ENCODE measurements at regions not wholly inside any gene's neighbourhood (a gene's known extent, or its start where the extent isn't known, plus 50 kb on each side); places are given as distances from the start of the nearest gene placed in this dataset.

- 20 to 34% methylated on average over 1 of the region's 1 CpG for WGBS, 2 donors
- H3K4me1 ChIP-seq (ENCODE audit: control insufficient read depth in 1 of 2, insufficient read depth in 2 of 2, low read length in 2 of 2), result no peaks in the 10 kb centered on the region
- intact Hi-C loops (cut with DNase I), result no loop called here
Measured at GRCh38 chr7:121666306-121666705, 206.7 kb upstream of the PTPRZ1 start.

GRCh38 chr7:121643320-121643719 lies 229.6 kb upstream of the PTPRZ1 start:
- H3K9me3 ChIP-seq (ENCODE audit: control insufficient read depth, low read length), result no peaks in the 10 kb centered on the region
- H3K4me1 ChIP-seq (ENCODE audit: control insufficient read depth in 1 of 2, insufficient read depth in 2 of 2, low read length in 2 of 2), result no peaks in the 10 kb centered on the region
- DNase-seq (no peak), ATAC-seq (ENCODE audit: low FRiP score) (no peak)
- intact Hi-C loops (cut with DNase I), result no loop called here
- H3K27me3 ChIP-seq (ENCODE audit: control insufficient read depth in 1 of 2, insufficient read depth in 2 of 2, low read length in 1 of 2), result no peaks in the 10 kb centered on the region
- 47 to 48% methylated on average over 1 of the region's 1 CpG for WGBS, 2 donors
- no peak overlapping the region for H3K4me3 ChIP-seq (ENCODE audit: low read length in 2 of 2)
- H3K36me3 ChIP-seq (ENCODE audit: control insufficient read depth in 1 of 2, insufficient read depth in 2 of 2, low read length in 1 of 2), result no peaks in the 10 kb centered on the region
- no peak overlapping the region for H3K27ac ChIP-seq (ENCODE audit: low read depth in 1 of 2, low read length in 2 of 2)

More at GRCh38 chr7:121666306-121666705, 206.7 kb upstream of the PTPRZ1 start:
- ATAC-seq (ENCODE audit: low FRiP score), result no peak
- no peaks in the 10 kb centered on the region for H3K36me3 ChIP-seq (ENCODE audit: control insufficient read depth in 1 of 2, insufficient read depth in 2 of 2, low read length in 1 of 2)
- H3K27ac ChIP-seq (ENCODE audit: low read depth in 1 of 2, low read length in 2 of 2), result no peak overlapping the region
- DNase-seq, result no peak
- no peaks in the 10 kb centered on the region for H3K9me3 ChIP-seq (ENCODE audit: control insufficient read depth, low read length)
- no peak overlapping the region for H3K4me3 ChIP-seq (ENCODE audit: low read length in 2 of 2)
- H3K27me3 ChIP-seq (ENCODE audit: control insufficient read depth in 1 of 2, insufficient read depth in 2 of 2, low read length in 1 of 2), result no peaks in the 10 kb centered on the region

GRCh38 chr7:121639705-121640104 lies 233.3 kb upstream of the PTPRZ1 start:
- no peak overlapping the region for H3K4me3 ChIP-seq (ENCODE audit: low read length in 2 of 2)
- 97 to 98% methylated on average over 5 of the region's 5 CpGs for WGBS, 2 donors
- no peaks in the 10 kb centered on the region for H3K27me3 ChIP-seq (ENCODE audit: control insufficient read depth in 1 of 2, insufficient read depth in 2 of 2, low read length in 1 of 2)
- H3K9me3 ChIP-seq (ENCODE audit: control insufficient read depth, low read length), result no peaks in the 10 kb centered on the region
- no peaks in the 10 kb centered on the region for H3K36me3 ChIP-seq (ENCODE audit: control insufficient read depth in 1 of 2, insufficient read depth in 2 of 2, low read length in 1 of 2)
- ATAC-seq (ENCODE audit: low FRiP score) (no peak), DNase-seq (no peak)
- no peak overlapping the region for H3K27ac ChIP-seq (ENCODE audit: low read depth in 1 of 2, low read length in 2 of 2)
- no peaks in the 10 kb centered on the region for H3K4me1 ChIP-seq (ENCODE audit: control insufficient read depth in 1 of 2, insufficient read depth in 2 of 2, low read length in 2 of 2)
- intact Hi-C loops (cut with DNase I), result no loop called here

DNA sequence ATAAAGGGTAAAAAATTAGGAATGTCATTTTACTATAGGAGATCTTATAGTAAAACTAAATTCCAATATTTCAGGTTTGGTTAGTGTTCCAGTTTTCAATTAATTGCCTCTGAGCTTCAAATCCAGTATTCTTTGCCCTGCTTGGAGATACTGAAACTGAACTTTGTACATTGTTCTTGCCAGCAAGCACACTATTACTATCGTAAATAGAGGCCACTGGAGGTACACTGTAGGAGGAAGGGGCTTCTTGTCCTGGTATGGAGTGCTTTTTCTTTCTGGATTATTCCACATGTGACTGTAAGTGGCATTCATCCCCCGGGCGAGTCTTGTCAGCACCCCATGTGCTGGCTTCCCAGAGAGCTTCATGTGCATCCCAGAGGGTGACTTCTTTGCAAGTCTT lies 234.7 kb upstream of the PTPRZ1 start:
- H3K4me1 ChIP-seq (ENCODE audit: control insufficient read depth in 1 of 2, insufficient read depth in 2 of 2, low read length in 2 of 2), result no peaks in the 10 kb centered on the region
- no peaks in the 10 kb centered on the region for H3K27me3 ChIP-seq (ENCODE audit: control insufficient read depth in 1 of 2, insufficient read depth in 2 of 2, low read length in 1 of 2)
- H3K9me3 ChIP-seq (ENCODE audit: control insufficient read depth, low read length), result no peaks in the 10 kb centered on the region
- H3K27ac ChIP-seq (ENCODE audit: low read depth in 1 of 2, low read length in 2 of 2), result no peak overlapping the region
- intact Hi-C loops (cut with DNase I), result no loop called here
- H3K36me3 ChIP-seq (ENCODE audit: control insufficient read depth in 1 of 2, insufficient read depth in 2 of 2, low read length in 1 of 2), result no peaks in the 10 kb centered on the region
- DNase-seq (no peak), ATAC-seq (ENCODE audit: low FRiP score) (no peak)
- 92 to 95% methylated on average over 3 of the region's 3 CpGs for WGBS, 2 donors
- H3K4me3 ChIP-seq (ENCODE audit: low read length in 2 of 2), result no peak overlapping the region

DNA sequence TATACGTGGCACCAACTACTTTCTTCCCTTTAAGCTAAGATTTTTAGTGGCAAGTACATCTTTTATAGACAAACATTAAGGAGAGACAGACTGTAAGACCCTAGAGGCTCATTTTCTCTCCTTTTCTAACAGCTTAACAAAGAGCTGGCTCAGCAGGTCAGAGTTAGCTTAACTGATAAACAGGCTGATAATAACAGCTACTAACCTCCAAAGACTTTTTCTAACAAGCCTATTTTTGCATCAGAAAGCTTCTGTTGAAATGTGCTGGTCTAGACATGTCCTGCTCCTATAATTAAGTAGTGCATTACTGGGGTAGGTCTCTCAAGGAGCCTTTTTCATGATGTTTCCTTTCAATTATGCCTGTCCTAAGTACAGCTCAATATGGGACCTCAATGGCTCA lies 238.2 kb upstream of the FAM3C start:
- no peak for DNase-seq
- Histone ChIP-seq H3K4me1 (ENCODE audit: control insufficient read depth in 1 of 2, insufficient read depth in 2 of 2, low read length in 2 of 2) (no peaks in the 10 kb centered on the region), H3K27ac (ENCODE audit: low read depth in 1 of 2, low read length in 2 of 2) (no peak overlapping the region), H3K27me3 (ENCODE audit: control insufficient read depth in 1 of 2, insufficient read depth in 2 of 2, low read length in 1 of 2) (no peaks in the 10 kb centered on the region), H3K36me3 (ENCODE audit: control insufficient read depth in 1 of 2, insufficient read depth in 2 of 2, low read length in 1 of 2) (no peaks in the 10 kb centered on the region), H3K4me3 (ENCODE audit: low read length in 2 of 2) (no peak overlapping the region), H3K9me3 (ENCODE audit: control insufficient read depth, low read length) (no peaks in the 10 kb centered on the region)
- ATAC-seq (ENCODE audit: low FRiP score), result no peak
- WGBS, 2 donors, result 0 to 28% methylated on average over 1 of the region's 1 CpG
- intact Hi-C loops (cut with DNase I), result no loop called here

DNA sequence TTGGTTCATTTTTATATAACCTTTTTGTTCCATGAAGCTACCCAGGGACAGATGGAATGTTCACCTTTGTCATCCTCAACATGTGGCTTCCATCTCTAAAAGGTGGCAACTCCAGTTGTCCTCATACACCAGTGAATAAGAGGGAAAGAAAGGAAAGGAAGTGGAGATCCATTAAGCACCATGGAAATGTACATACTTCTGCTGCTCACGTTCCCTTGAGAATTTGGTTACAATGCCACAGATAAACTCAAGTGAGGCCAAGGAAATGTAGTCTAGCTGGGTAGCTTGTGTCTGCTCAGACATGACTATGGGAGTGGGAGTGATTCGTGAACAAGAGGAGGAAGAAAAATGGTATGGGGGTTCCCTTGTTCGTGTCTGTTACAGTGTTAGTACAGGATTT lies 237.1 kb upstream of the FAM3C start:
- intact Hi-C loops (cut with DNase I), result no loop called here
- no peak overlapping the region for H3K27ac ChIP-seq (ENCODE audit: low read depth in 1 of 2, low read length in 2 of 2)
- H3K9me3 ChIP-seq (ENCODE audit: control insufficient read depth, low read length), result no peaks in the 10 kb centered on the region
- H3K36me3 ChIP-seq (ENCODE audit: control insufficient read depth in 1 of 2, insufficient read depth in 2 of 2, low read length in 1 of 2), result no peaks in the 10 kb centered on the region
- H3K27me3 ChIP-seq (ENCODE audit: control insufficient read depth in 1 of 2, insufficient read depth in 2 of 2, low read length in 1 of 2), result no peaks in the 10 kb centered on the region
- no peak for DNase-seq
- H3K4me3 ChIP-seq (ENCODE audit: low read length in 2 of 2), result no peak overlapping the region
- H3K4me1 ChIP-seq (ENCODE audit: control insufficient read depth in 1 of 2, insufficient read depth in 2 of 2, low read length in 2 of 2), result no peaks in the 10 kb centered on the region
- 78 to 85% methylated on average over 3 of the region's 3 CpGs for WGBS, 2 donors
- no peak for ATAC-seq (ENCODE audit: low FRiP score)

GRCh38 chr7:121624958-121625357 lies 228.8 kb upstream of the FAM3C start:
- ATAC-seq (ENCODE audit: low FRiP score), result no peak
- peak; percentile 67 to 80 for DNase-seq

GRCh38 chr7:121623130-121623872 lies 227.2 kb upstream of the FAM3C start:
- no peaks in the 10 kb centered on the region for H3K27me3 ChIP-seq (ENCODE audit: control insufficient read depth in 1 of 2, insufficient read depth in 2 of 2, low read length in 1 of 2)
- 61 to 71% methylated on average over 6 of the region's 6 CpGs for WGBS, 2 donors
- no peak for ATAC-seq (ENCODE audit: low FRiP score)
- no peak overlapping the region for H3K27ac ChIP-seq (ENCODE audit: low read depth in 1 of 2, low read length in 2 of 2)
- no peaks in the 10 kb centered on the region for H3K9me3 ChIP-seq (ENCODE audit: control insufficient read depth, low read length)
- intact Hi-C loops (cut with DNase I), result no loop called here
- no peaks in the 10 kb centered on the region for H3K36me3 ChIP-seq (ENCODE audit: control insufficient read depth in 1 of 2, insufficient read depth in 2 of 2, low read length in 1 of 2)
- DNase-seq, result no peak
- no peak overlapping the region for H3K4me3 ChIP-seq (ENCODE audit: low read length in 2 of 2)
- H3K4me1 ChIP-seq (ENCODE audit: control insufficient read depth in 1 of 2, insufficient read depth in 2 of 2, low read length in 2 of 2), result peaks cover 0 to 3% of the 10 kb centered on the region in 2 donors

More at GRCh38 chr7:121624958-121625357, 228.8 kb upstream of the FAM3C start:
- Histone ChIP-seq H3K27ac (ENCODE audit: low read depth in 1 of 2, low read length in 2 of 2) (no peak overlapping the region), H3K36me3 (ENCODE audit: control insufficient read depth in 1 of 2, insufficient read depth in 2 of 2, low read length in 1 of 2) (no peaks in the 10 kb centered on the region), H3K9me3 (ENCODE audit: control insufficient read depth, low read length) (no peaks in the 10 kb centered on the region), H3K4me1 (ENCODE audit: control insufficient read depth in 1 of 2, insufficient read depth in 2 of 2, low read length in 2 of 2) (peaks cover 0 to 3% of the 10 kb centered on the region in 2 donors), H3K27me3 (ENCODE audit: control insufficient read depth in 1 of 2, insufficient read depth in 2 of 2, low read length in 1 of 2) (no peaks in the 10 kb centered on the region), H3K4me3 (ENCODE audit: low read length in 2 of 2) (no peak overlapping the region)
- WGBS, 2 donors, result 0 to 9% methylated on average over 3 of the region's 3 CpGs
- intact Hi-C loops (cut with DNase I), result no loop called here

GRCh38 chr7:121621937-121622336 lies 225.8 kb upstream of the FAM3C start:
- ATAC-seq (ENCODE audit: low FRiP score), result no peak

More at GRCh38 chr7:121621937-121622336, 225.8 kb upstream of the FAM3C start:
- intact Hi-C loops (cut with DNase I), result no loop called here
- no peak for DNase-seq
- Histone ChIP-seq H3K4me3 (ENCODE audit: low read length in 2 of 2) (no peak overlapping the region), H3K27me3 (ENCODE audit: control insufficient read depth in 1 of 2, insufficient read depth in 2 of 2, low read length in 1 of 2) (no peaks in the 10 kb centered on the region), H3K27ac (ENCODE audit: low read depth in 1 of 2, low read length in 2 of 2) (no peak overlapping the region), H3K9me3 (ENCODE audit: control insufficient read depth, low read length) (no peaks in the 10 kb centered on the region), H3K36me3 (ENCODE audit: control insufficient read depth in 1 of 2, insufficient read depth in 2 of 2, low read length in 1 of 2) (no peaks in the 10 kb centered on the region), H3K4me1 (ENCODE audit: control insufficient read depth in 1 of 2, insufficient read depth in 2 of 2, low read length in 2 of 2) (peaks cover 0 to 3% of the 10 kb centered on the region in 2 donors)
- WGBS, 2 donors, result 10 to 20% methylated on average over 4 of the region's 4 CpGs

All from aorta (tissue), 5 donors.